ENCODE measurements at regions not wholly inside any gene's neighbourhood (a gene's known extent, or its start where the extent isn't known, plus 50 kb on each side); places are given as distances from the start of the nearest gene placed in this dataset.

GRCh38 chr3:193837347-193837827, 244.4 kb downstream of the OPA1 start:
- no peak overlapping the region for H3K4me3 Mint-ChIP-seq
- no peak overlapping the region for H3K27ac Mint-ChIP-seq
- H3K4me1 Mint-ChIP-seq, result no peaks in the 10 kb centered on the region
- H3K27me3 Mint-ChIP-seq, result peaks cover 32% of the 10 kb centered on the region
- no peak for ATAC-seq (replicated peaks)
- H3K9me3 Mint-ChIP-seq, result no peaks in the 10 kb centered on the region
- no peaks in the 10 kb centered on the region for H3K36me3 Mint-ChIP-seq (ENCODE audit: low read depth)

- no peak overlapping the region for H3K4me3 Mint-ChIP-seq
- H3K27me3 Mint-ChIP-seq, result peaks cover 22% of the 10 kb centered on the region
- no peak for ATAC-seq (replicated peaks)
- no peak overlapping the region for H3K27ac Mint-ChIP-seq
- H3K4me1 Mint-ChIP-seq, result no peaks in the 10 kb centered on the region
- no peaks in the 10 kb centered on the region for H3K36me3 Mint-ChIP-seq (ENCODE audit: low read depth)
- no peaks in the 10 kb centered on the region for H3K9me3 Mint-ChIP-seq
Measured at GRCh38 chr3:193840111-193840641, 247.2 kb downstream of the OPA1 start.

DNA sequence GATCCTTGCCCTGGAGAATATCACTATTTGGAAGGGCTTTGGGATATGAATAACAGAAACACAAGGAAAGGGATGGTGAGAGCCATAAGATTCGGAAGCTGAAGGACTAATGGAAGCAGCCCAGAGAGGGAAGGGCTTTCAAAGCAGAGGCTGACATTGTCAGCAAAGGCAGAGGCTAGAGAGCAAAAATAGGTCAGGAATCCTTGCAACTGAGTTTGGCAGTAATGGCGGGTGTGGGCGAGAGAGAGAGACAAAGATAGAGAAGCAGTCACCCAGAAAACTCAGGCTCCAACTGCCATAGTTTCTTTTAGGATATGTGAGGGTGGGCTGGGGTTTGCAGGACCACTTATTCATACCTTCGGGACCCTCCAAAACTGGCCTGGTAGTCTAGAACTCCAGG, 248.6 kb downstream of the OPA1 start:
- H3K4me1 Mint-ChIP-seq, result no peaks in the 10 kb centered on the region
- no peak overlapping the region for H3K4me3 Mint-ChIP-seq
- no peak overlapping the region for H3K27ac Mint-ChIP-seq
- H3K9me3 Mint-ChIP-seq, result no peaks in the 10 kb centered on the region
- no peak for ATAC-seq (replicated peaks)
- no peaks in the 10 kb centered on the region for H3K36me3 Mint-ChIP-seq (ENCODE audit: low read depth)
- H3K27me3 Mint-ChIP-seq, result peaks cover 19% of the 10 kb centered on the region

DNA sequence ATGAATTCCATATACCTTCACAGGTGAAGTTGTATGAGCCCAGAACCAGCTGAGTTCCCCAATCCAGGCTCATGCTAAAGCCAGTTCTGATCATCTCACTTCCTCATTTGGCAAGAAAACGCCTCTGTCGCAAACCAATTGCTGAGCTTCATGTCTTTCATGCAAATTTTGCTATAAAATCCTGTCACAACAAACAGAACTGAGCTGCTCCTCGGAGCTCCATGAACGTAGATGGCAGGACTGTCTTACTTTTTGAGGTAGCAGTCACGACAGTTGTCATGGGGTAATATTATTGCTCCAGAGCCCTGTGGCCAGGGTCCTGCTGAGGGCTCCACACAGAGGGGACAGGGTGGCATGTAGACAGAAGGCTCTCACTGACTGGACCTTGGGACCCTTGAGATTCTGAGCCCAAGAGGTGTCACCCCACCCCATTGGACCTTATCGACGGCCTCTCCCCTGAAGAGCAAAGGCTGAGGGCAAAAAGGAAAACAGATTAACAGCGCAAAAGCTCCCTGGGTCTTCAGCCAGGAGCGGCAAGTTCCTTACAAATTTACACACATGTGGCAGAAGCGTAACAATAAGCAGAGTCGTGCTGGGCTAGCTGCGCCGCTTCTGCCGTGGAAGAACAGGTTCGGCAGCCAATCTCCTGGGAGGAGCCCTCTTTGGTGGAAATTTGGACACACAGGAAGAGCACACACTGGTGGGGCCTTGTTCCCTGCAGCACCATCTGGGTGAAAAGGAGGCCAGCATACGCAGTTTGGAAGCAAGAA, 249.2 kb downstream of the OPA1 start:
- ATAC-seq (replicated peaks), result no peak
- peaks cover 23% of the 10 kb centered on the region for H3K27me3 Mint-ChIP-seq
- no peaks in the 10 kb centered on the region for H3K4me1 Mint-ChIP-seq
- no peak overlapping the region for H3K27ac Mint-ChIP-seq
- no peaks in the 10 kb centered on the region for H3K36me3 Mint-ChIP-seq (ENCODE audit: low read depth)
- no peak overlapping the region for H3K4me3 Mint-ChIP-seq
- no peaks in the 10 kb centered on the region for H3K9me3 Mint-ChIP-seq

DNA sequence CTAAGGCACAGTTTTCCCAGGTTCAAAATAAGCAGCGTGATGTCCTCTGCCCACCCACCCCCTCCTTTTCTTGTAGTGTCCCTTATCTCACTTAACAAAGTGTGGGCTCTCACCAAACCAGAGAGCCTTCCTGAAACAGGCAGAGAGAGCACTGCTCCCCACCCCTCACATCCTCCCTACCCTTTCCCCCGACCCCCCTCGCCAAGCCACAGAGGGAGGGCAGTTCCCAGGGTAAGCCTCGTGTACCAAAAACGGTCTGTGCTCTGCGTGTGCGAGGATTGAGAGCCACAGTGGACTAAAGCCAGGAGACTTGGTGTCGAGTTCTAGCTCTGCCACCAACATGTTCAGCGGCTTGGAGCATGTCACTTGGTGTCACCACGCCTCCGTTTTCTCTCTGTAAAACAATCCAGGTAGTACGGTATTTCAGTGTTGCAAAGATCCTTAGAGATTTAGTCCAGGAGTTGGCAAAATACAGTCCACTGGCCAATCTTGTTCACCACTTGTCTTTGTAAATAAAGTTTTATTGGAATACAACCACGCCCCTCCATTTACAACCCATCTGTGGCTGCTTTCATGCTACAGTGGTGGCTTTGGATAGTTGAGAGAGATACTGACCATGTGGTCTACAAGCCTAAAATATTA, 249.9 kb downstream of the OPA1 start:
- H3K4me3 Mint-ChIP-seq, result no peak overlapping the region
- H3K27ac Mint-ChIP-seq, result no peak overlapping the region
- no peaks in the 10 kb centered on the region for H3K9me3 Mint-ChIP-seq
- no peaks in the 10 kb centered on the region for H3K36me3 Mint-ChIP-seq (ENCODE audit: low read depth)
- ATAC-seq (replicated peaks), result no peak
- H3K27me3 Mint-ChIP-seq, result peaks cover 17% of the 10 kb centered on the region
- no peaks in the 10 kb centered on the region for H3K4me1 Mint-ChIP-seq

- no peak overlapping the region for H3K27ac Mint-ChIP-seq
- H3K4me1 Mint-ChIP-seq, result no peaks in the 10 kb centered on the region
- H3K36me3 Mint-ChIP-seq (ENCODE audit: low read depth), result no peaks in the 10 kb centered on the region
- no peak for ATAC-seq (replicated peaks)
- H3K27me3 Mint-ChIP-seq, result peaks cover 17% of the 10 kb centered on the region
- no peaks in the 10 kb centered on the region for H3K9me3 Mint-ChIP-seq
- no peak overlapping the region for H3K4me3 Mint-ChIP-seq
Measured at GRCh38 chr3:193843474-193844301, 250.7 kb downstream of the OPA1 start.

- H3K9me3 Mint-ChIP-seq, result no peaks in the 10 kb centered on the region
- H3K27me3 Mint-ChIP-seq, result peaks cover 14% of the 10 kb centered on the region
- H3K4me3 Mint-ChIP-seq, result no peak overlapping the region
- no peaks in the 10 kb centered on the region for H3K4me1 Mint-ChIP-seq
- no peak overlapping the region for H3K27ac Mint-ChIP-seq
- H3K36me3 Mint-ChIP-seq (ENCODE audit: low read depth), result no peaks in the 10 kb centered on the region
- no peak for ATAC-seq (replicated peaks)
Measured at GRCh38 chr3:193844472-193844871, 251.5 kb downstream of the OPA1 start.

DNA sequence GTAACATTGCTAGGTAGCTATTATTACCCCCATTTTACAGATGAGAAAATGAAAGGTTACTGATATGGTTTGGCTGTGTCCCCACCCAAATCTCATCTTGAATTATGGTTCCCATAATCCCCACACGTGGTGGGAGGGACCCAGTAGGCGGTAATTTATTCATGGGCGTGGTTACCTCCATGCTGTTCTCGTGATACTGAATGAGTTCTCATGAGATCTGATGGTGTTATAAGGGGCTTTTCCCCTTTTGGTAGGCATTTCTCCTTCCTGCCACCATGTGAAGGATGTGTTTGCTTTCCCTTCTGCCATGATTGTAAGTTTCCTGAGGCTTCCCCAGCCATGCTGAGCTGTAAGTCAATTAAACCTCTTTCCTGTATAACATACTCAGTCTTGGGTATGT, 252.1 kb downstream of the OPA1 start:
- Mint-ChIP-seq H3K9me3 (no peaks in the 10 kb centered on the region), H3K4me3 (no peak overlapping the region), H3K27me3 (peaks cover 14% of the 10 kb centered on the region), H3K27ac (no peak overlapping the region), H3K4me1 (no peaks in the 10 kb centered on the region), H3K36me3 (ENCODE audit: low read depth) (no peaks in the 10 kb centered on the region)
- no peak for ATAC-seq (replicated peaks)

- no peaks in the 10 kb centered on the region for H3K4me1 Mint-ChIP-seq
- H3K27ac Mint-ChIP-seq, result no peak overlapping the region
- no peaks in the 10 kb centered on the region for H3K36me3 Mint-ChIP-seq (ENCODE audit: low read depth)
- H3K27me3 Mint-ChIP-seq, result peaks cover 5% of the 10 kb centered on the region
- H3K4me3 Mint-ChIP-seq, result no peak overlapping the region
- no peaks in the 10 kb centered on the region for H3K9me3 Mint-ChIP-seq
- ATAC-seq (replicated peaks), result no peak
Measured at GRCh38 chr3:193846569-193846968, 253.6 kb downstream of the OPA1 start.

DNA sequence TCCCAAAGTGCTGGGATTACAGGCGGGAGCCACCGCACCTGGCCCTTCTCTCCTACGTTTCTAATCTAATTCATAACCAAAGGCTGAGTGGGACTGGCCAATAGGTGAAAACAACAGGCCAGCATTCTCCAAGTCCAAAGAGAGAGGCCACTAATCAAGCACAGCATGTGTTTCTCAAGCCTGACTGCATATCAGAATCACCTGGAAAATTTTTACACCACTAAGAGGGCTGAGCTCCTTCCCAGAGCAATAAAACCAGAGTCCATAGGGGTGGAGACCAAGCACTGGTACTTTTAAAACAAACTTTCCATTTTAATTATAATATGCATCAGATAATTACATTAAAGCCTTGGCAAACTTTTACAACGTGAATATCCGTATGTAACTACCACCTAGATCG, 254.4 kb downstream of the OPA1 start:
- no peaks in the 10 kb centered on the region for H3K9me3 Mint-ChIP-seq
- no peak overlapping the region for H3K4me3 Mint-ChIP-seq
- ATAC-seq (replicated peaks), result no peak
- peaks cover 4% of the 10 kb centered on the region for H3K27me3 Mint-ChIP-seq
- H3K4me1 Mint-ChIP-seq, result no peaks in the 10 kb centered on the region
- no peak overlapping the region for H3K27ac Mint-ChIP-seq
- no peaks in the 10 kb centered on the region for H3K36me3 Mint-ChIP-seq (ENCODE audit: low read depth)

DNA sequence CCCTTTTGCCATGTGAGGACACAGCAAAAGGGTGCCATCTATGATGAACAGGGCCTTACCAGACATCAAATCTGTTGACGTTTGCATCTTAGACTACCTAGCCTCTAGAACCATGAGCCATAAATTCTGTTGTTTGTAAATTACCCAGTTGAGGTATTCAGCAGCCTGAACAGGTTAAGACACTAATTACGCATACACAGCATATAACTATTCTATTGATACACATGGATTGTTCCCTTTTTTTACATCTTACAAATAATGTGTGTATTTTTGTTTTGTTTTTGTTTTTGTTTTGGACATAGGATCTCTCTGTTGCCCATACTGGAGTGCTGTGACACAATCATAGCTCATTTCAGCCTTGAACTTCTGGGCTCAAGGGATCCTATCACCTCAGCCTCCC, 255.5 kb downstream of the OPA1 start:
- no peak overlapping the region for H3K4me3 Mint-ChIP-seq
- H3K27me3 Mint-ChIP-seq, result peaks cover 4% of the 10 kb centered on the region
- H3K27ac Mint-ChIP-seq, result no peak overlapping the region
- no peaks in the 10 kb centered on the region for H3K36me3 Mint-ChIP-seq (ENCODE audit: low read depth)
- no peaks in the 10 kb centered on the region for H3K9me3 Mint-ChIP-seq
- no peaks in the 10 kb centered on the region for H3K4me1 Mint-ChIP-seq
- ATAC-seq (replicated peaks), result no peak

DNA sequence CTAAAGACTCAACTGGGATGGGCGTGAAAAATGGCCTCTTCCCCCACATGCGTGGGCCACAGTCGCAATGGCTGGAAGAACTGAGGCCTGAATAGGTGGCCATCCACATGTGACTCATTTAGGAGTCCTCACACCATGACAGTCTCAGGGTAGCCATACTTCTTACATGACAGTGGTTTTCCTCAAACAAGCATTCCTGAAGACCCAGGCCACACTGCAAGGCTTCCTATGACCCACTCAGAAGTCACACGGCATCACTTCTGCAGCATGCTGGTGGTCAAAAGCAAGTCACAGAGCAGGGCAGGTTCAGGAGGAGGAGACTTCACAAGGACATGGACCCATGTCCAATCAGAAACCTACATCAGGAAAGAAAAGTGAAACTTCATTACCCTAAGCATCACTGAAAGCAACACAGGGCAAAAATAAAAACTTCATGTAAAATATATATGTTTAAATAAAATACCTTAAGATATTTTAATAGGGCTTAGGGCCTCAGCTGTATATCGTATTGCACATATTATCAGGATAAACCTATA, 257.1 kb downstream of the OPA1 start:
- Mint-ChIP-seq H3K4me3 (no peak overlapping the region), H3K36me3 (ENCODE audit: low read depth) (no peaks in the 10 kb centered on the region), H3K27me3 (peaks cover 4% of the 10 kb centered on the region), H3K27ac (no peak overlapping the region), H3K4me1 (no peaks in the 10 kb centered on the region), H3K9me3 (no peaks in the 10 kb centered on the region)
- no peak for ATAC-seq (replicated peaks)

DNA sequence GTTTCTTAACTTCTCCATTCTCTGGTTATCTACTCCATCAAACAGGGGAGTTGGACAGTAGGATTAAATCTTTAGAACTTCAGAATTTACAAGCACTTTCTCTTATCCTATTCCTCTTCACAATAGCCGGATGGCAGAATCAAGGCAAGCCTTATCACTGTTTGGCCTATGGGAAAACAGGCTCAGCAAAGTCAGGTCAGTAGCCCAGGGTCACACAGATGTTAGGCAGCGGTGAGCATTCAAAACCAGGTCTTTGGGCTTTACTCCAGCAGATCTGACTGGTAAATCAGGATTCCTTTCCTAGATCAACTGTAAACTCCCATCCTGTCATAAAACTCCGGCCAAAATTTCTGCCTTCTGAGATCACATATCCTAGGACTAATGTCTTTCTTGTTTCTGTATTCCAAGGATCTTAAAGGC, 258.4 kb downstream of the OPA1 start:
- Mint-ChIP-seq H3K36me3 (ENCODE audit: low read depth) (no peaks in the 10 kb centered on the region), H3K4me3 (no peak overlapping the region), H3K4me1 (no peaks in the 10 kb centered on the region), H3K27me3 (peaks cover 4% of the 10 kb centered on the region), H3K27ac (no peak overlapping the region), H3K9me3 (no peaks in the 10 kb centered on the region)
- ATAC-seq (replicated peaks), result no peak

GRCh38 chr3:193851941-193852674, 259.1 kb downstream of the OPA1 start:
- ATAC-seq (replicated peaks), result no peak

More at GRCh38 chr3:193851941-193852674, 259.1 kb downstream of the OPA1 start:
- H3K27me3 Mint-ChIP-seq, result no peaks in the 10 kb centered on the region
- no peak overlapping the region for H3K27ac Mint-ChIP-seq
- no peak overlapping the region for H3K4me3 Mint-ChIP-seq
- no peaks in the 10 kb centered on the region for H3K36me3 Mint-ChIP-seq (ENCODE audit: low read depth)
- no peaks in the 10 kb centered on the region for H3K9me3 Mint-ChIP-seq
- no peaks in the 10 kb centered on the region for H3K4me1 Mint-ChIP-seq

All from activated T-helper 17 cell treated with anti-CD3 and anti-CD28 coated beads, Interleukin-2, amount 50 U/mL, for 72 hours (primary cell).